Smooth muscle cell (in vitro differentiated cells): ENCODE measurements at regions not wholly inside any gene's neighbourhood (a gene's known extent, or its start where the extent isn't known, plus 50 kb on each side); places are given as distances from the start of the nearest gene placed in this dataset.

Source experiments
- DNase-seq: peaks from one replicate; lab custom pipeline; 2025; ENCODE audit not compliant: unreplicated experiment; lab: John Stamatoyannopoulos, UW
- H2AFZ ChIP-seq: fragments of 200-600 bp; sonication (generic); 2 replicates; pipeline ENCODE4 v1.6.0; 2016; ENCODE audit warnings: antibody characterized with exemption, low read depth, mild to moderate bottlenecking
- H3F3A ChIP-seq: fragments of 200-600 bp; sonication (generic); 2 replicates; pipeline ENCODE4 v1.6.0; 2017; ENCODE audit warnings: antibody characterized with exemption, low read depth
- H3K27ac ChIP-seq: fragments of 200-600 bp; sonication (generic); 2 replicates; pipeline ENCODE4 v1.5.1; 2016; ENCODE audit warnings: low read depth, mild to moderate bottlenecking
- H3K27me3 ChIP-seq: fragments of 200-600 bp; sonication (generic); 2 replicates; pipeline ENCODE4 v1.6.1; 2016; ENCODE audit warnings: low read depth, mild to moderate bottlenecking
- H3K36me3 ChIP-seq: fragments of 200-600 bp; sonication (generic); 2 replicates; pipeline ENCODE4 v1.5.1; 2016; ENCODE audit warnings: low read depth
- H3K4me1 ChIP-seq: fragments of 200-600 bp; sonication (generic); 2 replicates; pipeline ENCODE4 v1.5.1; 2016; ENCODE audit warnings: low read depth
- H3K4me2 ChIP-seq: fragments of 200-600 bp; sonication (generic); 2 replicates; pipeline ENCODE4 v1.6.0; 2016; ENCODE audit warnings: mild to moderate bottlenecking
- H3K4me3 ChIP-seq: fragments of 200-600 bp; sonication (generic); 2 replicates; pipeline ENCODE4 v1.5.1; 2016; ENCODE audit warnings: mild to moderate bottlenecking
- H3K79me2 ChIP-seq: fragments of 200-600 bp; sonication (generic); 2 replicates; pipeline ENCODE4 v1.6.0; 2016; ENCODE audit warnings: low read depth, mild to moderate bottlenecking
- H3K9ac ChIP-seq: fragments of 200-600 bp; sonication (generic); 2 replicates; pipeline ENCODE4 v1.6.0; 2016; ENCODE audit warnings: low read depth
- H3K9me3 ChIP-seq: fragments of 200-600 bp; sonication (generic); replicated peaks from 2 replicates; pipeline ENCODE4 v1.5.1; 2016; ENCODE audit warnings: low read depth
- H4K20me1 ChIP-seq: fragments of 200-600 bp; sonication (generic); 2 replicates; pipeline ENCODE4 v1.6.0; 2016; ENCODE audit warnings: low read depth
- WGBS: methylation state at CpG from one replicate; pipeline ENCODE4 v1.1.7; 2016; ENCODE audit warnings: low lambda C conversion rate; 5-methylcytosine and 5-hydroxymethylcytosine counted together
- TF ChIP-seq, protein P1 (sequence below): fragments of 200-600 bp; sonication (generic); IDR thresholded peaks from 2 replicates; pipeline ENCODE4 v1.5.1; 2017; ENCODE audit warnings: borderline replicate concordance, mild to moderate bottlenecking, antibody characterized with exemption; ENCODE audit not compliant: insufficient read depth, poor library complexity, severe bottlenecking

DNA sequence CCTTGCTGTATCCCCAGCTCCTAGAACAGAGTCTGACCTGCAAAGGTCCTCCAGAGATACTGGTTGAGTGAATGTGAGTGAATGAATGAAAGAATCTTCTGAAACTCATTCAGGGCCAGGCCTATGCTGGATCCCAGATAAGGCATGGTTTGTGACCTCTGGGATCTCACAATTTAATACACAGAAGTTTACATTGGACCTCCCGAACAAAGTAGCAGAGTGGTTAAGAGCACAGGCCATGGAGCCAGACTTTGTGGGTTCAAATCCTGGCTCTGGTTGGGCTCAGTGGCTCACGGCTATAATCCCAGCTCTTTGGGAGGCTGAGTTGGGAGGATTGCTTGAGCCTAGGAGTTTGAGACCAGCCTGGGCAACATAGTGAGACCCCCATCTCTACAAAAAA lies 50.8 kb upstream of the CTPS1 start:
- peaks cover 5% of the 10 kb centered on the region for H3K4me1 ChIP-seq
- H3K27me3 ChIP-seq: no peaks in the 10 kb centered on the region
- H3K27ac ChIP-seq: no peak overlapping the region
- H3K4me2 ChIP-seq: no peak overlapping the region
- TF ChIP-seq, protein P1, sequence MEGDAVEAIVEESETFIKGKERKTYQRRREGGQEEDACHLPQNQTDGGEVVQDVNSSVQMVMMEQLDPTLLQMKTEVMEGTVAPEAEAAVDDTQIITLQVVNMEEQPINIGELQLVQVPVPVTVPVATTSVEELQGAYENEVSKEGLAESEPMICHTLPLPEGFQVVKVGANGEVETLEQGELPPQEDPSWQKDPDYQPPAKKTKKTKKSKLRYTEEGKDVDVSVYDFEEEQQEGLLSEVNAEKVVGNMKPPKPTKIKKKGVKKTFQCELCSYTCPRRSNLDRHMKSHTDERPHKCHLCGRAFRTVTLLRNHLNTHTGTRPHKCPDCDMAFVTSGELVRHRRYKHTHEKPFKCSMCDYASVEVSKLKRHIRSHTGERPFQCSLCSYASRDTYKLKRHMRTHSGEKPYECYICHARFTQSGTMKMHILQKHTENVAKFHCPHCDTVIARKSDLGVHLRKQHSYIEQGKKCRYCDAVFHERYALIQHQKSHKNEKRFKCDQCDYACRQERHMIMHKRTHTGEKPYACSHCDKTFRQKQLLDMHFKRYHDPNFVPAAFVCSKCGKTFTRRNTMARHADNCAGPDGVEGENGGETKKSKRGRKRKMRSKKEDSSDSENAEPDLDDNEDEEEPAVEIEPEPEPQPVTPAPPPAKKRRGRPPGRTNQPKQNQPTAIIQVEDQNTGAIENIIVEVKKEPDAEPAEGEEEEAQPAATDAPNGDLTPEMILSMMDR: no peak
- H3K79me2 ChIP-seq: no peaks in the 10 kb centered on the region
- H2AFZ ChIP-seq: no peak overlapping the region
- no peaks in the 10 kb centered on the region for H3F3A ChIP-seq
- H3K4me3 ChIP-seq: no peak overlapping the region
- no peaks in the 10 kb centered on the region for H3K36me3 ChIP-seq
- WGBS: 97% methylated on average over 2 of the region's 2 CpGs
- no peak overlapping the region for H3K9ac ChIP-seq
- DNase-seq: no peak
- H3K9me3 ChIP-seq: no peaks in the 10 kb centered on the region
- no peaks in the 10 kb centered on the region for H4K20me1 ChIP-seq

- H3K79me2 ChIP-seq: no peaks in the 10 kb centered on the region
- no peaks in the 10 kb centered on the region for H3F3A ChIP-seq
- no peak for DNase-seq
- no peaks in the 10 kb centered on the region for H3K27me3 ChIP-seq
- H3K4me2 ChIP-seq: no peak overlapping the region
- H3K9me3 ChIP-seq: no peaks in the 10 kb centered on the region
- H3K4me3 ChIP-seq: no peak overlapping the region
- no peaks in the 10 kb centered on the region for H3K36me3 ChIP-seq
- no peaks in the 10 kb centered on the region for H4K20me1 ChIP-seq
- no peak overlapping the region for H3K9ac ChIP-seq
- H3K27ac ChIP-seq: no peak overlapping the region
- peaks cover 5% of the 10 kb centered on the region for H3K4me1 ChIP-seq
- H2AFZ ChIP-seq: no peak overlapping the region
- WGBS: 85% methylated on average over 1 of the region's 1 CpG
- TF ChIP-seq, protein P1: no peak
These were observed 50.3 kb upstream of the CTPS1 start for GRCh38 chr1:40929155-40929554.
